ENCODE measurements at regions not wholly inside any gene's neighbourhood (a gene's known extent, or its start where the extent isn't known, plus 50 kb on each side); places are given as distances from the start of the nearest gene placed in this dataset.

- H2AFZ ChIP-seq (ENCODE audit: control insufficient read depth, low read length) = no peak overlapping the region
- H4K20me1 ChIP-seq (ENCODE audit: control insufficient read depth, extremely low read depth, insufficient read depth, low read length) = no peaks in the 10 kb centered on the region
- no peaks in the 10 kb centered on the region for H3K79me2 ChIP-seq (ENCODE audit: control insufficient read depth, insufficient read depth, low read length)
- no peaks in the 10 kb centered on the region for H3K27me3 ChIP-seq (ENCODE audit: control insufficient read depth, extremely low read depth, insufficient read depth, low read length)
- H3K4me3 ChIP-seq (ENCODE audit: control insufficient read depth in 2 of 3, extremely low read depth in 1 of 3, insufficient read depth in 2 of 3, low read depth in 1 of 3, low read length in 3 of 3) = no peak overlapping the region
- H3K36me3 ChIP-seq (ENCODE audit: control insufficient read depth in 2 of 2, extremely low read depth in 1 of 2, insufficient read depth in 2 of 2, low read length in 2 of 2) = no peaks in the 10 kb centered on the region
- H3K9me3 ChIP-seq (ENCODE audit: control insufficient read depth, low read depth, low read length) = no peaks in the 10 kb centered on the region
- FAIRE-seq (no peak), DNase-seq (ENCODE audit: low read depth, low spot score) (no peak)
- no peaks in the 10 kb centered on the region for H3K4me1 ChIP-seq (ENCODE audit: control insufficient read depth, extremely low read depth, insufficient read depth, low read length)
- H3K27ac ChIP-seq (ENCODE audit: control insufficient read depth, insufficient read depth, low read length) = no peak overlapping the region
- no peak overlapping the region for H3K9ac ChIP-seq (ENCODE audit: control insufficient read depth, extremely low read depth, insufficient read depth, low read length)
- no peaks in the 10 kb centered on the region for H3K9me1 ChIP-seq (ENCODE audit: control insufficient read depth, extremely low read depth, insufficient read depth, low read length)
- no peak overlapping the region for H3K4me2 ChIP-seq (ENCODE audit: control insufficient read depth, extremely low read depth, insufficient read depth, low read depth, low read length)
- TF ChIP-seq EZH2 (IDR thresholded peaks at IDR 0.05; ENCODE audit: low read length) = no peak
- TF ChIP-seq CTCF (optimal IDR thresholded peaks at IDR 0.05 in 1 of 3, IDR thresholded peaks at IDR 0.05 in 1 of 3, conservative IDR thresholded peaks at IDR 0.05 in 1 of 3; ENCODE audit: extremely low read depth in 1 of 3, insufficient read depth in 2 of 3, low read length in 3 of 3) = no peak
- dilution Hi-C loops (cut with MboI; ENCODE audit: extremely low pct_ligation_motif_present, low sequenced_read_pairs) = loop anchor here (25.0 kb wide), 1 partner anchor 414 kb away; no protein-coding TSS in a partner anchor
Measured at GRCh38 chr3:176523114-176523513, 674.2 kb downstream of the TBL1XR1 start.

DNA sequence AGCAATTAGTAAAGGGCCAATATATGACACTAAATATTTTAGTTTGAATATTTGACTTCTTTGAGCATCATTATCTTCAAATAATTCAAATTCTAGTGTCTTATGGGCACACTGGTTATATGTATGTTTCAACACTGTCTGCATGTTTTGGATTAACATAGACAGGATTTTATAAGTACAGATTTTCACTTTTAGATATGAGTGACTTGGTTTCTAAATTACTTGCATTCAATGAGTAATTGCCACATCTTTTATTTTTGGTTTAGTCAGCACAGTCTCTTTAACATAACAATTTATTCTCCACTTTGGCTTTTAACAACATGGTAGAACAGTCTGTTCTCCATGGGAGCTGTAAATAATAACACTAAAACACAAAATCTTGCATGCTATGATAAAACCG lies 674.8 kb downstream of the TBL1XR1 start:
- Histone ChIP-seq H3K9me3 (ENCODE audit: control insufficient read depth, low read depth, low read length) (no peaks in the 10 kb centered on the region), H3K9me1 (ENCODE audit: control insufficient read depth, extremely low read depth, insufficient read depth, low read length) (no peaks in the 10 kb centered on the region), H3K4me3 (ENCODE audit: control insufficient read depth in 2 of 3, extremely low read depth in 1 of 3, insufficient read depth in 2 of 3, low read depth in 1 of 3, low read length in 3 of 3) (no peak overlapping the region), H2AFZ (ENCODE audit: control insufficient read depth, low read length) (no peak overlapping the region), H3K27ac (ENCODE audit: control insufficient read depth, insufficient read depth, low read length) (no peak overlapping the region), H4K20me1 (ENCODE audit: control insufficient read depth, extremely low read depth, insufficient read depth, low read length) (no peaks in the 10 kb centered on the region), H3K79me2 (ENCODE audit: control insufficient read depth, insufficient read depth, low read length) (no peaks in the 10 kb centered on the region), H3K27me3 (ENCODE audit: control insufficient read depth, extremely low read depth, insufficient read depth, low read length) (no peaks in the 10 kb centered on the region), H3K36me3 (ENCODE audit: control insufficient read depth in 2 of 2, extremely low read depth in 1 of 2, insufficient read depth in 2 of 2, low read length in 2 of 2) (no peaks in the 10 kb centered on the region), H3K4me1 (ENCODE audit: control insufficient read depth, extremely low read depth, insufficient read depth, low read length) (no peaks in the 10 kb centered on the region), H3K9ac (ENCODE audit: control insufficient read depth, extremely low read depth, insufficient read depth, low read length) (no peak overlapping the region), H3K4me2 (ENCODE audit: control insufficient read depth, extremely low read depth, insufficient read depth, low read depth, low read length) (no peak overlapping the region)
- dilution Hi-C loops (cut with MboI; ENCODE audit: extremely low pct_ligation_motif_present, low sequenced_read_pairs) = loop anchor here (25.0 kb wide), 1 partner anchor 415 kb away; no protein-coding TSS in a partner anchor
- DNase-seq (ENCODE audit: low read depth, low spot score) (no peak), FAIRE-seq (no peak)
- TF ChIP-seq EZH2 (IDR thresholded peaks at IDR 0.05; ENCODE audit: low read length) (no peak), CTCF (optimal IDR thresholded peaks at IDR 0.05 in 1 of 3, IDR thresholded peaks at IDR 0.05 in 1 of 3, conservative IDR thresholded peaks at IDR 0.05 in 1 of 3; ENCODE audit: extremely low read depth in 1 of 3, insufficient read depth in 2 of 3, low read length in 3 of 3) (no peak)
